ENCODE measurements at regions not wholly inside any gene's neighbourhood (a gene's known extent, or its start where the extent isn't known, plus 50 kb on each side); places are given as distances from the start of the nearest gene placed in this dataset.
"Not testable (repeated sequence)": the region's sequence is repeated elsewhere in the genome, so short reads cannot be mapped to it uniquely, and the experiment has no call there.

DNA sequence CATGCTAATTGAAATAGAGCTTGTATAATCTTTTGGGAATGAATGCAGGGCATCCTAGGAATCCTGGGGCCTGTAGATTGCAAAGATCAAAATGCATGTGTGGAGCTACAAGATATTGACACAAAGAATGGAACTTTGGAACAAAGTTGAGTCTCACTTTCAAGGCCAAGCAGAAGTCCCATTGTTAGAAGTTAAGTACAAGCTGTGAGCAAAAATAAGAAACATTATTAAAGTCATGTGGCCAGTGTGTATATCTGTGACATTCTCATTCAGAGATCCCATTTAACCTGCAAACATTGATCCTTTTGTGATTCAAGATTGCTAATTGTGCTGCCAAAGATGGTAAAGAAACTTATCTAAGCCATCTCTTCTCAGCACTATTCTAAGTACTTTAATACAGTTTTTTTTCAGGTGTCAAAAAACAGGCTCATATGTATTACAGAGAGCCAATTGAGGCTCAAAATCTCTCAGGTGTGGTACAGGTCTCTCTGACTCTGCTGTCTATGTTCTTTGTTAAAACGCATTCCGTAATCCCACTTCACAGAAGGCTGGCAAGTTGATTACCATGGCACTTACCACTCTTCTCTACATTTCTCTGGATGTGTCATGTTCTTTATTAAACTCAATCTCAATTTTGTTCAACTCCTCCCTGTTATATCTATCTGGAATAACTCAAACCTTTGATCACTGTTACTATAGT, 704.4 kb upstream of the NEGR1 start:
- CTCF ChIA-PET, result no interaction called here
- intact Hi-C loops (cut with micrococcal nuclease) (no loop called here), dilution Hi-C loops (cut with MboI; ENCODE audit: extremely low pct_ligation_motif_present, low sequenced_read_pairs) (no loop called here)
- no peak for DNase-seq (ENCODE audit: low read depth, low spot score)
- no peaks in the 10 kb centered on the region for H3K4me1 ChIP-seq (ENCODE audit: control insufficient read depth, extremely low read depth, insufficient read depth, low read length)
- H3K9ac ChIP-seq (replicated peaks; ENCODE audit: extremely low read depth, insufficient read depth, low read length), result no peak overlapping the region
- H3K9me3 ChIP-seq (replicated peaks; ENCODE audit: control insufficient read depth, insufficient read depth, low read length), result no peaks in the 10 kb centered on the region
- TF ChIP-seq JUN (IDR thresholded peaks at IDR 0.05; ENCODE audit: borderline replicate concordance, insufficient read depth, insufficient read length, low read depth) (no peak), POLR2AphosphoS5 (IDR thresholded peaks at IDR 0.05; ENCODE audit: insufficient read depth, low read depth, low read length) (no peak), MYC (IDR thresholded peaks at IDR 0.05; ENCODE audit: low read depth, low read length) (no peak), FOS (IDR thresholded peaks at IDR 0.05; ENCODE audit: borderline replicate concordance, insufficient read depth, low read length) (no peak), EZH2 (IDR thresholded peaks at IDR 0.05; ENCODE audit: borderline replicate concordance, low read depth, low read length, severe bottlenecking) (no peak), GATA2 (IDR thresholded peaks at IDR 0.05; ENCODE audit: insufficient read depth, insufficient read length, low read depth, low read length) (no peak), POLR2A (IDR thresholded peaks at IDR 0.05; ENCODE audit: low read depth, low read length) (no peak)
- TF ChIP-seq, protein P1, sequence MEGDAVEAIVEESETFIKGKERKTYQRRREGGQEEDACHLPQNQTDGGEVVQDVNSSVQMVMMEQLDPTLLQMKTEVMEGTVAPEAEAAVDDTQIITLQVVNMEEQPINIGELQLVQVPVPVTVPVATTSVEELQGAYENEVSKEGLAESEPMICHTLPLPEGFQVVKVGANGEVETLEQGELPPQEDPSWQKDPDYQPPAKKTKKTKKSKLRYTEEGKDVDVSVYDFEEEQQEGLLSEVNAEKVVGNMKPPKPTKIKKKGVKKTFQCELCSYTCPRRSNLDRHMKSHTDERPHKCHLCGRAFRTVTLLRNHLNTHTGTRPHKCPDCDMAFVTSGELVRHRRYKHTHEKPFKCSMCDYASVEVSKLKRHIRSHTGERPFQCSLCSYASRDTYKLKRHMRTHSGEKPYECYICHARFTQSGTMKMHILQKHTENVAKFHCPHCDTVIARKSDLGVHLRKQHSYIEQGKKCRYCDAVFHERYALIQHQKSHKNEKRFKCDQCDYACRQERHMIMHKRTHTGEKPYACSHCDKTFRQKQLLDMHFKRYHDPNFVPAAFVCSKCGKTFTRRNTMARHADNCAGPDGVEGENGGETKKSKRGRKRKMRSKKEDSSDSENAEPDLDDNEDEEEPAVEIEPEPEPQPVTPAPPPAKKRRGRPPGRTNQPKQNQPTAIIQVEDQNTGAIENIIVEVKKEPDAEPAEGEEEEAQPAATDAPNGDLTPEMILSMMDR (IDR thresholded peaks at IDR 0.05; ENCODE audit: extremely low read depth in 1 of 2, insufficient read depth in 1 of 2, low read depth in 1 of 2, low read length in 2 of 2), result no peak
- TF ChIP-seq, protein P2, sequence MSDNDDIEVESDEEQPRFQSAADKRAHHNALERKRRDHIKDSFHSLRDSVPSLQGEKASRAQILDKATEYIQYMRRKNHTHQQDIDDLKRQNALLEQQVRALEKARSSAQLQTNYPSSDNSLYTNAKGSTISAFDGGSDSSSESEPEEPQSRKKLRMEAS (IDR thresholded peaks at IDR 0.05; ENCODE audit: insufficient read depth, insufficient read length), result no peak
- H3K79me2 ChIP-seq (ENCODE audit: control insufficient read depth, insufficient read depth, low read length), result no peaks in the 10 kb centered on the region
- POLR2A ChIA-PET, result no interaction called here
- H3K9me1 ChIP-seq (replicated peaks; ENCODE audit: control insufficient read depth, extremely low read depth, insufficient read depth, low read length), result no peaks in the 10 kb centered on the region
- BruUV-seq (replicated peaks), result no TSS peak
- no peak for FAIRE-seq
- no peak overlapping the region for H3K27ac ChIP-seq (ENCODE audit: insufficient read depth, low read depth, low read length)
- H3K27me3 ChIP-seq (ENCODE audit: control insufficient read depth in 2 of 2, insufficient read depth in 2 of 2, low read length in 2 of 2), result no peaks in the 10 kb centered on the region
- H4K20me1 ChIP-seq (replicated peaks; ENCODE audit: control insufficient read depth, extremely low read depth, insufficient read depth, low read length), result no peaks in the 10 kb centered on the region
- no peaks in the 10 kb centered on the region for H3K36me3 ChIP-seq (ENCODE audit: control insufficient read depth in 2 of 2, extremely low read depth in 1 of 2, insufficient read depth in 2 of 2, low read length in 2 of 2)
- no peak overlapping the region for H2AFZ ChIP-seq (ENCODE audit: low read depth, low read length)
- H3K4me3 ChIP-seq (replicated peaks in 1 of 3; ENCODE audit: insufficient read depth in 1 of 3, low read depth in 1 of 3, low read length in 3 of 3), result no peak overlapping the region
- no peak overlapping the region for H3K4me2 ChIP-seq (ENCODE audit: insufficient read depth, low read length)

DNA sequence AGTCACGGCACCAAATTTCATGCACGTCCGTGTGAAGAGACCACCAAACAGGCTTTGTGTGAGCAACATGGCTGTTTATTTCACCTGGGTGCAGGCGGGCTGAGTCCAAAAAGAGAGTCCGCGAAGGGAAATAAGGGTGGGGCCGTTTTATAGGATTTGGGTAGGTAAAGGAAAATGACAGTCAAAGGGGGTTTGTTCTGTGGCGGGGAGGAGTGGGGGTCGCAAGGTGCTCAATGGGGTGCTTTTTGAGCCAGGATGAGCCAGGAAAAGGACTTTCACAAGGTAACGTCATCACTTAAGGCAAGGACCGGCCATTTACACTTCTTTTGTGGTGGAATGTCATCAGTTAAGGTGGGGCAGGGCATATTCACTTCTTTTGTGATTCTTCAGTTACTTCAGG, 702.7 kb upstream of the NEGR1 start:
- H3K79me2 ChIP-seq (ENCODE audit: control insufficient read depth, insufficient read depth, low read length); H3K4me1 ChIP-seq (ENCODE audit: control insufficient read depth, extremely low read depth, insufficient read depth, low read length); H3K9ac ChIP-seq (replicated peaks; ENCODE audit: extremely low read depth, insufficient read depth, low read length); H3K27ac ChIP-seq (ENCODE audit: insufficient read depth, low read depth, low read length); POLR2A ChIA-PET; H3K9me3 ChIP-seq (replicated peaks; ENCODE audit: control insufficient read depth, insufficient read depth, low read length); DNase-seq (ENCODE audit: low read depth, low spot score); intact Hi-C loops (cut with micrococcal nuclease); H3K27me3 ChIP-seq (ENCODE audit: control insufficient read depth in 2 of 2, insufficient read depth in 2 of 2, low read length in 2 of 2); H3K9me1 ChIP-seq (replicated peaks; ENCODE audit: control insufficient read depth, extremely low read depth, insufficient read depth, low read length); H3K4me3 ChIP-seq (replicated peaks in 1 of 3; ENCODE audit: insufficient read depth in 1 of 3, low read depth in 1 of 3, low read length in 3 of 3); H3K36me3 ChIP-seq (ENCODE audit: control insufficient read depth in 2 of 2, extremely low read depth in 1 of 2, insufficient read depth in 2 of 2, low read length in 2 of 2); FAIRE-seq; BruUV-seq (replicated peaks); CTCF ChIA-PET; dilution Hi-C loops (cut with MboI; ENCODE audit: extremely low pct_ligation_motif_present, low sequenced_read_pairs); H3K4me2 ChIP-seq (ENCODE audit: insufficient read depth, low read length); H2AFZ ChIP-seq (ENCODE audit: low read depth, low read length); H4K20me1 ChIP-seq (replicated peaks; ENCODE audit: control insufficient read depth, extremely low read depth, insufficient read depth, low read length): not testable (repeated sequence)

DNA sequence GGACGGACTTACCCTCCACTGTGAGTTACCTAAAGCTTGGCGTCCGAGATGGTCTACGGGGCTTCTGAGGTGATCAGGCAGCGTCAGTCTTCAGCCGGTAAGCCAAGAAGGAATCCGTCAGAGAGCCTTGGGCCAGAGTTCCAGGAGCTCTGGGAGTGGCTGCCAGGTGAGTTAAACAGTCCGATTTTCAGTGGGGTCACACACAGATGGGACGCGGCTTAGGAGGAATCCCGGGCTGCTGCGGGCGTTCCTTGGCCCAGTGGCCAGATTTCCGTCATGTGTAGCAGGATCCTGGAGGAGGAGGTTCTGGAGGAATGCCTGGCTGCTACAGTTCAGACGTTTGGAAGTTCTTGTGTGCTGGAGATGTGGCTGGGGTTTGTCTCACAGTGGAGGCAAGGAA, 700.7 kb upstream of the NEGR1 start:
- intact Hi-C loops (cut with micrococcal nuclease); CTCF ChIA-PET; POLR2A ChIA-PET; H3K4me1 ChIP-seq (ENCODE audit: control insufficient read depth, extremely low read depth, insufficient read depth, low read length); DNase-seq (ENCODE audit: low read depth, low spot score); H3K36me3 ChIP-seq (ENCODE audit: control insufficient read depth in 2 of 2, extremely low read depth in 1 of 2, insufficient read depth in 2 of 2, low read length in 2 of 2); H3K9ac ChIP-seq (replicated peaks; ENCODE audit: extremely low read depth, insufficient read depth, low read length); H2AFZ ChIP-seq (ENCODE audit: low read depth, low read length); H3K27ac ChIP-seq (ENCODE audit: insufficient read depth, low read depth, low read length); H4K20me1 ChIP-seq (replicated peaks; ENCODE audit: control insufficient read depth, extremely low read depth, insufficient read depth, low read length); H3K79me2 ChIP-seq (ENCODE audit: control insufficient read depth, insufficient read depth, low read length); dilution Hi-C loops (cut with MboI; ENCODE audit: extremely low pct_ligation_motif_present, low sequenced_read_pairs); H3K9me3 ChIP-seq (replicated peaks; ENCODE audit: control insufficient read depth, insufficient read depth, low read length); BruUV-seq (replicated peaks); H3K9me1 ChIP-seq (replicated peaks; ENCODE audit: control insufficient read depth, extremely low read depth, insufficient read depth, low read length); H3K4me2 ChIP-seq (ENCODE audit: insufficient read depth, low read length); FAIRE-seq; H3K27me3 ChIP-seq (ENCODE audit: control insufficient read depth in 2 of 2, insufficient read depth in 2 of 2, low read length in 2 of 2); H3K4me3 ChIP-seq (replicated peaks in 1 of 3; ENCODE audit: insufficient read depth in 1 of 3, low read depth in 1 of 3, low read length in 3 of 3): not testable (repeated sequence)

All from endothelial cell of umbilical vein (primary cell).